ENCODE measurements at regions not wholly inside any gene's neighbourhood (a gene's known extent, or its start where the extent isn't known, plus 50 kb on each side); places are given as distances from the start of the nearest gene placed in this dataset.

DNA sequence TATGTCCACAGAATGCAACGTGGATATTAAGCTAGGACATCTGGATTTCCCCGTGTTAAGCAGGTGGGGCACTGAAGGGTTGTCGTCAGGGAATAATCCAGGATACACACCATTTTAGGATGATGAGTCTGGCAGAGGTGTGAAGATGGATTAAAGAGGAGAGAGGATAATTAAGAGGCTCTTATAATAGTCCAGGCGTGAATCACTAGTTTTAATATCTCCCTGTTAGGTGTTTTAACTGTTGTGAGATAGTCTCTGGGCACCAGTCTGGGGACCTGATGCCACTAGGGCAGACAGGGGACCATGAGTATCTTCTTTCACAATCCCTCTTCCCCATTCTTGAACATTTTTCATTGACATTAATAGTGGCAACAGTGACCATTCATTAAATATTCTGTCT, 216.7 kb downstream of the TBX5 start:
- Histone ChIP-seq H3K27ac (ENCODE audit: low read length in 2 of 2) (no peak overlapping the region), H3K27me3 (replicated peaks in 1 of 4; ENCODE audit: control extremely low read depth in 1 of 4, control insufficient read depth in 3 of 4, insufficient read depth in 4 of 4, low read length in 3 of 4) (peaks cover 0 to 7% (median 2%) of the 10 kb centered on the region in 4 experiments), H3K36me3 (replicated peaks in 1 of 2; ENCODE audit: control extremely low read depth in 1 of 2, control insufficient read depth in 1 of 2, extremely low read depth in 1 of 2, insufficient read depth in 2 of 2, low read length in 1 of 2) (no peaks in the 10 kb centered on the region), H2AFZ (ENCODE audit: insufficient read depth, low read depth, low read length, poor library complexity, severe bottlenecking) (no peak overlapping the region), H4K20me1 (ENCODE audit: control insufficient read depth, insufficient read depth, low read length, poor library complexity, severe bottlenecking) (no peaks in the 10 kb centered on the region), H3K9ac (ENCODE audit: low read length) (no peak overlapping the region), H3K79me2 (ENCODE audit: control insufficient read depth, insufficient read depth, low read length) (no peaks in the 10 kb centered on the region), H3K4me2 (replicated peaks; ENCODE audit: low read depth, low read length, poor library complexity, severe bottlenecking) (no peak overlapping the region), H3K9me3 (ENCODE audit: control extremely low read depth in 1 of 3, control insufficient read depth in 2 of 3, insufficient read depth in 1 of 3, low read length in 2 of 3) (peaks cover 0 to 2% (median 0%) of the 10 kb centered on the region in 3 donors), H3K4me1 (ENCODE audit: control insufficient read depth in 2 of 2, insufficient read depth in 2 of 2, low read length in 2 of 2) (no peaks in the 10 kb centered on the region), H3K4me3 (ENCODE audit: control extremely low read depth in 1 of 5, extremely low read depth in 1 of 5, insufficient read depth in 1 of 5, low read depth in 2 of 5, low read length in 4 of 5) (no peak overlapping the region)
- Mint-ChIP-seq H3K4me1 (no peaks in the 10 kb centered on the region), H3K27ac (no peak overlapping the region), H3K27me3 (peaks cover 32% of the 10 kb centered on the region), H3K4me3 (no peak overlapping the region), H3K9me3 (ENCODE audit: insufficient read depth) (peaks cover 6% of the 10 kb centered on the region)
- ATAC-seq (ENCODE audit: low read depth) (no peak), DNase-seq (no peak)
- 95% methylated on average over 4 of the region's 4 CpGs for WGBS (ENCODE audit: insufficient coverage)
- TF ChIP-seq EZH2 (IDR thresholded peaks at IDR 0.05; ENCODE audit: borderline replicate concordance, insufficient read depth, low read depth, low read length, poor library complexity, severe bottlenecking): no peak
- no peak for TF ChIP-seq CTCF (IDR thresholded peaks at IDR 0.05)
- POLR2A ChIA-PET: no interaction called here
- CTCF ChIA-PET: no interaction called here
- intact Hi-C loops (cut with micrococcal nuclease): no loop called here

GRCh38 chr12:114186241-114187002, 219.5 kb downstream of the TBX5 start:
- no peaks in the 10 kb centered on the region for H3K36me3 ChIP-seq (replicated peaks in 1 of 2; ENCODE audit: control extremely low read depth in 1 of 2, control insufficient read depth in 1 of 2, extremely low read depth in 1 of 2, insufficient read depth in 2 of 2, low read length in 1 of 2)
- POLR2A ChIA-PET: no interaction called here
- TF ChIP-seq EZH2 (IDR thresholded peaks at IDR 0.05; ENCODE audit: borderline replicate concordance, insufficient read depth, low read depth, low read length, poor library complexity, severe bottlenecking) (no peak), CTCF (IDR thresholded peaks at IDR 0.05) (no peak)
- no peak overlapping the region for H3K27ac ChIP-seq (ENCODE audit: low read length in 2 of 2)
- no peaks in the 10 kb centered on the region for H4K20me1 ChIP-seq (ENCODE audit: control insufficient read depth, insufficient read depth, low read length, poor library complexity, severe bottlenecking)
- Mint-ChIP-seq H3K27me3 (peaks cover 36% of the 10 kb centered on the region), H3K4me1 (no peaks in the 10 kb centered on the region), H3K27ac (no peak overlapping the region), H3K4me3 (no peak overlapping the region), H3K9me3 (ENCODE audit: insufficient read depth) (peaks cover 6% of the 10 kb centered on the region)
- H3K9me3 ChIP-seq (ENCODE audit: control extremely low read depth in 1 of 3, control insufficient read depth in 2 of 3, insufficient read depth in 1 of 3, low read length in 2 of 3): peaks cover 0 to 2% (median 0%) of the 10 kb centered on the region in 3 donors
- CTCF ChIA-PET: no interaction called here
- no peak overlapping the region for H3K4me3 ChIP-seq (ENCODE audit: control extremely low read depth in 1 of 5, extremely low read depth in 1 of 5, insufficient read depth in 1 of 5, low read depth in 2 of 5, low read length in 4 of 5)
- WGBS (ENCODE audit: insufficient coverage): 22% methylated on average over 11 of the region's 17 CpGs
- DNase-seq (no peak), ATAC-seq (ENCODE audit: low read depth) (no peak)
- no peak overlapping the region for H2AFZ ChIP-seq (ENCODE audit: insufficient read depth, low read depth, low read length, poor library complexity, severe bottlenecking)
- peaks cover 0 to 7% (median under 1%) of the 10 kb centered on the region in 4 experiments for H3K27me3 ChIP-seq (replicated peaks in 1 of 4; ENCODE audit: control extremely low read depth in 1 of 4, control insufficient read depth in 3 of 4, insufficient read depth in 4 of 4, low read length in 3 of 4)
- intact Hi-C loops (cut with micrococcal nuclease): no loop called here
- H3K79me2 ChIP-seq (ENCODE audit: control insufficient read depth, insufficient read depth, low read length): no peaks in the 10 kb centered on the region
- no peak overlapping the region for H3K9ac ChIP-seq (ENCODE audit: low read length)
- H3K4me1 ChIP-seq (ENCODE audit: control insufficient read depth in 2 of 2, insufficient read depth in 2 of 2, low read length in 2 of 2): no peaks in the 10 kb centered on the region
- H3K4me2 ChIP-seq (replicated peaks; ENCODE audit: low read depth, low read length, poor library complexity, severe bottlenecking): no peak overlapping the region

Data from B cell (primary cell).